Activated T-helper 2 cell treated with anti-CD3 and anti-CD28 coated beads, Interferon-gamma antibody, Interleukin-2, Interleukin-4, amounts not matched to agents 10 μg/mL and 5 μg/mL and 100 μg/mL, durations not matched to agents 14 hours and 24 hours and 36 hours (primary cell): ENCODE measurements at regions not wholly inside any gene's neighbourhood (a gene's known extent, or its start where the extent isn't known, plus 50 kb on each side); places are given as distances from the start of the nearest gene placed in this dataset.

Source experiments
- DNase-seq: peaks from one replicate; pipeline ENCODE4 v3.0.0; 2021; ENCODE audit warnings: low spot score
- H3K27ac Mint-ChIP-seq: one replicate; pipeline ENCODE4 v1.8.0; 2021; ENCODE audit warnings: mixed read lengths
- H3K27me3 Mint-ChIP-seq: one replicate; pipeline ENCODE4 v1.8.0; 2021; ENCODE audit warnings: low read depth, mixed read lengths
- H3K36me3 Mint-ChIP-seq: one replicate; pipeline ENCODE4 v1.8.0; 2021; ENCODE audit warnings: low read depth, mixed read lengths
- H3K4me1 Mint-ChIP-seq: one replicate; pipeline ENCODE4 v1.8.0; 2021; ENCODE audit warnings: low read depth, mixed read lengths
- H3K4me3 Mint-ChIP-seq: one replicate; pipeline ENCODE4 v1.8.0; 2021; ENCODE audit warnings: low read depth, mild to moderate bottlenecking, moderate library complexity, mixed read lengths
- H3K9me3 Mint-ChIP-seq: one replicate; pipeline ENCODE4 v1.8.0; 2021; ENCODE audit warnings: mixed read lengths
- intact Hi-C: fragments of 100-400 bp; cut with micrococcal nuclease; formaldehyde crosslinking; loops from one replicate; pipeline ENCODE4 v1.15.1; 2023

GRCh38 chr1:91170571-91170970 is 148.7 kb upstream of the ZNF644 start:
- DNase-seq, result no peak
- intact Hi-C loops, result no loop called here
- no peak overlapping the region for H3K4me3 Mint-ChIP-seq
- no peaks in the 10 kb centered on the region for H3K4me1 Mint-ChIP-seq
- no peaks in the 10 kb centered on the region for H3K36me3 Mint-ChIP-seq
- no peaks in the 10 kb centered on the region for H3K9me3 Mint-ChIP-seq
- H3K27ac Mint-ChIP-seq, result no peak overlapping the region
- peaks cover 2% of the 10 kb centered on the region for H3K27me3 Mint-ChIP-seq

DNA sequence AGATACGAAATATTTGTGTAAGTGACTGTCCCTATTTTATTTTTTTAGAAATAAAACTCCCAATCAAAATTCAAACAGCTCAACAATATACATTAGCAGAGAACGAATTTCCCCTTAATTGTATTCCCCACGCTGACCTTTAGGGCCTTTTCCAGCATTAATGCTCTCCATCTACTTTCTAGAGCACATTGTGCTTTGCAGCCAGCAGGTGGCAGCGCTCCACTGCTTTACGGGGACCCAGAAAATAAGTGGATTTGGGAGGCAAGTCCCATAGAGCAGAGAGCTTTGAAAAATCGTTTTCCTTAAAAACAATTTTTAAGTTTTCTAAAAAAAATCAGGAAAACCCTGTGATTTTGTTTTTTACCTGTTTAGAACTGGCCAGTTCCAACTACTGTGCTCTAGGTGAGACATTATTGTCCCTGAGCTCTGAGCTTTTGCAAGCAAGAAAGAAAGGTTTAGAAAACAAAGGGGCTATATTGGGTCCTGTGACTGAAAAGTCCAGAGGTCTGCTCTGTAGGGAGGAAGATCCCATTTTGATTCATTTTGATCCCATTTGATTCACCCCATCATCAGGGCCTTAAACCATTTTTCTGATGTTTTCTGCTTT is 144.4 kb upstream of the ZNF644 start:
- H3K4me1 Mint-ChIP-seq, result no peaks in the 10 kb centered on the region
- intact Hi-C loops, result loop anchor here (5.0 kb wide), 1 partner anchor 761 kb away; no protein-coding TSS in a partner anchor
- H3K27ac Mint-ChIP-seq, result no peak overlapping the region
- DNase-seq, result no peak
- H3K36me3 Mint-ChIP-seq, result no peaks in the 10 kb centered on the region
- H3K4me3 Mint-ChIP-seq, result no peak overlapping the region
- no peaks in the 10 kb centered on the region for H3K9me3 Mint-ChIP-seq
- H3K27me3 Mint-ChIP-seq, result no peaks in the 10 kb centered on the region

- intact Hi-C loops, result loop anchor here (2.0 to 5.0 kb wide), 2 partner anchors 444 to 762 kb away; no protein-coding TSS in a partner anchor
- Mint-ChIP-seq H3K9me3 (no peaks in the 10 kb centered on the region), H3K27ac (no peak overlapping the region), H3K4me3 (no peak overlapping the region), H3K4me1 (no peaks in the 10 kb centered on the region), H3K27me3 (no peaks in the 10 kb centered on the region), H3K36me3 (no peaks in the 10 kb centered on the region)
- peak; percentile 50 for DNase-seq
Observed at GRCh38 chr1:91165033-91165654, 143.3 kb upstream of the ZNF644 start.

- Mint-ChIP-seq H3K36me3 (no peaks in the 10 kb centered on the region), H3K27me3 (no peaks in the 10 kb centered on the region), H3K4me3 (no peak overlapping the region), H3K4me1 (no peaks in the 10 kb centered on the region), H3K27ac (no peak overlapping the region), H3K9me3 (no peaks in the 10 kb centered on the region)
- no peak for DNase-seq
- intact Hi-C loops, result no loop called here
Observed at GRCh38 chr1:91162613-91163012, 140.8 kb upstream of the ZNF644 start.

DNA sequence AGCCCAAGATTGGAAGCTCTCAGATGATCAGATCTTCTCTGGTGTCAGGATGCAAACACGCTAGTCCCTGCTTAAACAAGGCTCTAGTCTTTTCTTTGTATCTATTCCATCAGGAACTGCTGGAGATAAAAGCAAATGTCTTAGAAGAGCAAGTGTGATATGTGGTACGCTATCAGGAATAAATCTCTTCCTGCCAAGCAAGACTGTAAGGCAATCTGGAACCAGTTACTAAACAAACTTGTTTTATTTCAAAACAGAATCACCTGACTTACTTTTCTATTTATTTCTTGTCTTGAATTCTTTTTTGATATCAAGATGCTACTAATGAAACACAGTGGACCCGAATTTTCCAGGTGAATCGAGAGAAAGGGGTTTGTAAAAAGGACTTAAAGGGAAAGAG is 139.9 kb upstream of the ZNF644 start:
- H3K27ac Mint-ChIP-seq, result no peak overlapping the region
- no peak overlapping the region for H3K4me3 Mint-ChIP-seq
- no peaks in the 10 kb centered on the region for H3K4me1 Mint-ChIP-seq
- H3K36me3 Mint-ChIP-seq, result no peaks in the 10 kb centered on the region
- no peaks in the 10 kb centered on the region for H3K9me3 Mint-ChIP-seq
- H3K27me3 Mint-ChIP-seq, result no peaks in the 10 kb centered on the region
- intact Hi-C loops, result no loop called here
- no peak for DNase-seq

- DNase-seq, result no peak
- no peak overlapping the region for H3K27ac Mint-ChIP-seq
- H3K4me1 Mint-ChIP-seq, result no peaks in the 10 kb centered on the region
- H3K4me3 Mint-ChIP-seq, result no peak overlapping the region
- no peaks in the 10 kb centered on the region for H3K9me3 Mint-ChIP-seq
- H3K27me3 Mint-ChIP-seq, result no peaks in the 10 kb centered on the region
- H3K36me3 Mint-ChIP-seq, result no peaks in the 10 kb centered on the region
- intact Hi-C loops, result no loop called here
Observed at GRCh38 chr1:91161166-91161565, 139.3 kb upstream of the ZNF644 start.

GRCh38 chr1:91160363-91161075 is 138.7 kb upstream of the ZNF644 start:
- Mint-ChIP-seq H3K36me3 (no peaks in the 10 kb centered on the region), H3K9me3 (no peaks in the 10 kb centered on the region), H3K27me3 (peaks cover 3% of the 10 kb centered on the region), H3K4me1 (no peaks in the 10 kb centered on the region), H3K27ac (no peak overlapping the region), H3K4me3 (no peak overlapping the region)
- no peak for DNase-seq
- intact Hi-C loops, result no loop called here

DNA sequence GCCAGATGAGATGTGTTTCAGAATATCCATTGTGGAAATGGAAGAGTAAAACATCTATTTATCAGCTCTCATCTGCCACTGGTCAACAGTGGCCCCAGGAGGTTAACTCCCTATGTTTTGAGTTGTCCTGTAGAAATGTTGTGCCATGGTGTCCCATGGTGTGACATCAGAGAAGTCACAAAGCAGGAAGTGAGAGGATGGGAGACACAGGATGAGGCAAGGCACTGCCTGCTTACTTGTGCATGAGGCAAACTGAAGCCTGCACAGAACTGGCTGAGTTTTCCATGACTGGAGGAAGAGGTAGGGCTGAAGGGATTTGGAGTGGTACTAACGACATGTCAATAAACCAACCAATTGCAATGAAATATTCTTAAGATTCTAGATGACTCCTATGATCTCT is 131.5 kb upstream of the ZNF644 start:
- peaks cover 10% of the 10 kb centered on the region for H3K27me3 Mint-ChIP-seq
- H3K9me3 Mint-ChIP-seq, result no peaks in the 10 kb centered on the region
- H3K4me3 Mint-ChIP-seq, result no peak overlapping the region
- H3K27ac Mint-ChIP-seq, result no peak overlapping the region
- H3K4me1 Mint-ChIP-seq, result no peaks in the 10 kb centered on the region
- intact Hi-C loops, result no loop called here
- no peaks in the 10 kb centered on the region for H3K36me3 Mint-ChIP-seq
- no peak for DNase-seq

GRCh38 chr1:91152331-91152730 is 130.5 kb upstream of the ZNF644 start:
- intact Hi-C loops, result no loop called here
- Mint-ChIP-seq H3K9me3 (no peaks in the 10 kb centered on the region), H3K36me3 (no peaks in the 10 kb centered on the region), H3K27me3 (peaks cover 19% of the 10 kb centered on the region), H3K4me1 (no peaks in the 10 kb centered on the region), H3K4me3 (no peak overlapping the region), H3K27ac (no peak overlapping the region)
- no peak for DNase-seq

DNA sequence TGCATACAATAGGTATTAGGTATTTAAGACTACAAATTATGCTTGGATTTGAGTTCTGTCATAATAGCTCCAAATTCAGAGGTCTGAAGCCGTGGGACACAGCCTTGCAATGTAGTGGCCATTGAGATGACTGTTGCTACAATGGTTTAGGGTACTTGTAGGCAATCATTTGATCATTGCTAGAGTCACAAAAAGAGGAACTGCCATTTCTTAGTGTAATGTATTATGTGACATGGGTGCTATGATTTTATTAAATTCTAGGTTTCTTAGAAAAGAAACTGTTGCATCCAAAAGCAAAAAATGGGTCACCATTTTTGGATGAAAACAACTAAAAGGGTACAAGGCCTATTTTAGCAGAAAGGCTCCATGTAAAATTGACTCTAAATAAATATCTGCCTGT is 129.9 kb upstream of the ZNF644 start:
- H3K4me3 Mint-ChIP-seq, result no peak overlapping the region
- intact Hi-C loops, result no loop called here
- no peaks in the 10 kb centered on the region for H3K4me1 Mint-ChIP-seq
- H3K36me3 Mint-ChIP-seq, result no peaks in the 10 kb centered on the region
- no peak overlapping the region for H3K27ac Mint-ChIP-seq
- H3K27me3 Mint-ChIP-seq, result peaks cover 22% of the 10 kb centered on the region
- DNase-seq, result no peak
- no peaks in the 10 kb centered on the region for H3K9me3 Mint-ChIP-seq

DNA sequence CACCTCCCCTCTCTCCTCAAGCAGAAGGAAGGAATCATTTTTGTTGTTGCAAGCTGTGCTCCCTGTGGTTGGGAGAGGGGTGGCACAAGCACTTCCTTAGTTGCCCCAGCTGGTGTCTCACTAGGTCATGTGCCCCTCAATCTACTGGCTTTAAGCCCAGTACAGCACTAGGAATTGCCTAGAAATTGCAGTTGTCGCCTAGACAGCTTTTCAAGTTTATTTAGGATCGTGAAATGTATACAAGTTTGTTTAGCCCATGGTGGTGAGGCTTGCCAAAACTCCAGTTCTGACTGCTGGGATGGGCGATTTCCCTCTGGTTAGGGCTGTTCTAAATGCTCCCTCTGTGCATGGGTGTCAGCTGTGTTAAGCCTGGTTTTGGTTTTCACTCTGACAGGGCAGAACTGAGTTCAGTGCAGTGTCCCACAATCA is 126.8 kb upstream of the ZNF644 start:
- Mint-ChIP-seq H3K4me3 (no peak overlapping the region), H3K27me3 (peaks cover 20% of the 10 kb centered on the region), H3K9me3 (no peaks in the 10 kb centered on the region), H3K27ac (no peak overlapping the region), H3K36me3 (no peaks in the 10 kb centered on the region), H3K4me1 (no peaks in the 10 kb centered on the region)
- intact Hi-C loops, result no loop called here
- no peak for DNase-seq

- intact Hi-C loops, result no loop called here
- Mint-ChIP-seq H3K27ac (no peak overlapping the region), H3K27me3 (peaks cover 10% of the 10 kb centered on the region), H3K4me1 (no peaks in the 10 kb centered on the region), H3K36me3 (no peaks in the 10 kb centered on the region), H3K9me3 (no peaks in the 10 kb centered on the region), H3K4me3 (no peak overlapping the region)
- DNase-seq, result no peak
Observed at GRCh38 chr1:91141858-91142257, 120.0 kb upstream of the ZNF644 start.

DNA sequence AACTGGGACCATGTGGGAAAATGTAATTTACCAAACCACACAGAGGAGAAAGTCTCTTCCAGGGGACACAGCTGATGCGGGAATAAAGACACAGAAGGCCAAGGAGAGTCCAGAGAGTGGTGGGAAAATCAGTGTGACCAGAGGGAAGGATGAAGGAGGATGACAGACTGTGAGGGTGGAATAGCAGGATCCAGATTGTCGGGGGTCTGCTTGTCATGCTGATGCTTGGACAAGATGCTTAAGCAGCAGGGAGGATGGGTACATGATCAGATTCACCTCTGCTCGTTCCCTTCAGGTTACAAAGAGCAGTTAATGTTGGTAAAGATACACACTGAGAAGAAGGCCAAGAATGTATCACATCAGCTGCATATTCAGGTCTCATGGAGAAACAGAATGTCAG is 117.1 kb upstream of the ZNF644 start:
- no peak overlapping the region for H3K4me3 Mint-ChIP-seq
- no peak overlapping the region for H3K27ac Mint-ChIP-seq
- peaks cover 10% of the 10 kb centered on the region for H3K27me3 Mint-ChIP-seq
- H3K9me3 Mint-ChIP-seq, result no peaks in the 10 kb centered on the region
- H3K36me3 Mint-ChIP-seq, result no peaks in the 10 kb centered on the region
- intact Hi-C loops, result no loop called here
- DNase-seq, result no peak
- no peaks in the 10 kb centered on the region for H3K4me1 Mint-ChIP-seq
